Hypothalamus (tissue), 51 donors: ENCODE measurements at regions not wholly inside any gene's neighbourhood (a gene's known extent, or its start where the extent isn't known, plus 50 kb on each side); places are given as distances from the start of the nearest gene placed in this dataset.
"Not testable (repeated sequence)": the region's sequence is repeated elsewhere in the genome, so short reads cannot be mapped to it uniquely, and the experiment has no call there.

Source experiments
- DNase-seq, 51 donors: peaks; one replicate each; lab custom pipeline; 2025; lab: John Stamatoyannopoulos, UW

- no peak for DNase-seq
Measured at GRCh38 chr1:232328486-232329102, 301.3 kb downstream of the SIPA1L2 start.

DNA sequence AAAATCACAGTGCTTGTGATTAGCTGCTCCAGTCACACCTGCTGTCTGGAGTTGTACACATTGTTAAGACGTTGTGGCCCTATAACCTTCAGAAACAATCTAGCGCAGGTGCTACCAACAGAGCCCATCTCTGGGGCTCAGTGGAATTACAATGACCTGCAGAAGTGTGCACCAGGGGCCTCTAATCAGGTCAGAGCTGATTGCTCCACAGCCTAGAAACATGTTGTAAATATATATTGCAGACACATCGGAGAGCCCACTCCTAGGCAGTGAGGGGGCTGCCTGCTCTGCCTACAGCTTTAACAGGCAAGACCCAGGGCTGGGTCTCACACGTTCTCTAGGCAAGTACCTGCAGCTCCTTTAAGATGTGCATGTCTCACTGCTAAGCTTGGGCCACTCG is 302.0 kb downstream of the SIPA1L2 start:
- DNase-seq: no peak

DNA sequence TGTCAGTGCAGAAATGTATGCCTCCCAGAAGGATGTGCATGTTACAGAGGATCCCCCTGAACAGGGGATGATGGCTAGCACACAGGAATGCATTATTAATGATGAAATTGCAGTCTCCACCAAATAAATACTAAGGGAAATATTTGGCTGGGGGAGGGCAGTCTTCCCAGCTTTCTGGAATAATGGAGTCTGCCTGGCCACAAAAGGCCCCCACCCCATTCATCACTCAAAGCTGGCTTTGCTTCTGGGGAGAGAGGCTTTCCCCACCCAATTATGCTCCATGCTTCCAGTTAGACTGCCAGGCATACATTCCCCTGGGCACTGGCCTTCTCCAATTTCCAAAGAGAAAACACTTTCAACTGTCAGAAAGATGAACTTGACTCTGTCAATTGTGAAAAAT is 302.7 kb downstream of the SIPA1L2 start:
- DNase-seq: no peak

DNA sequence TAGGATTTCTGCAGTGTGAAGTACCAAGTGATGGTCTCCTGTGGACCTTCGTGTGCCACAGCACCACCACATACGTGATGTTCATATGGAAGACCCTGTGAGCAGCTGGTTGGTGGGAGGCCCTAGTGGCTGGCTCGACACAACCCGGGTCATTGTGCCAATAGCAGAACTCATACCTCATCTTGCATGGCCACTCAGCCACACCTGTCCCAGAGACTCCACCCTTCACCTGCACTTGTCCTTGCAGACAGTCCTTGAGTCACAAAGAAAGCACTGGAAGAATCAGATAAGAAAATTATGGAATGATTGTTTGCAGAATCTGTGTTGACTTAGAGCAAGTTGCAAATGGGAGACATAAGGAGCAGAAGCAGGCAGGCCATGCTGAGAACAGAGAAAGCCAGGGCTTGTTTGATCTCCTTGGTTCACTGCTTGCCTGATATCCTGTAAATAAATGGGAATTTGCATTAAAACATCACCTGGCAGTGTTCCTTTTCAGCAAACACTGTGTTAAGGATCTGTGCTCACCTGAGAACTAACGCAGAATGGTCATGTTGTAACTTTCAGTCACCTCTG is 307.7 kb downstream of the SIPA1L2 start:
- DNase-seq: no peak

DNA sequence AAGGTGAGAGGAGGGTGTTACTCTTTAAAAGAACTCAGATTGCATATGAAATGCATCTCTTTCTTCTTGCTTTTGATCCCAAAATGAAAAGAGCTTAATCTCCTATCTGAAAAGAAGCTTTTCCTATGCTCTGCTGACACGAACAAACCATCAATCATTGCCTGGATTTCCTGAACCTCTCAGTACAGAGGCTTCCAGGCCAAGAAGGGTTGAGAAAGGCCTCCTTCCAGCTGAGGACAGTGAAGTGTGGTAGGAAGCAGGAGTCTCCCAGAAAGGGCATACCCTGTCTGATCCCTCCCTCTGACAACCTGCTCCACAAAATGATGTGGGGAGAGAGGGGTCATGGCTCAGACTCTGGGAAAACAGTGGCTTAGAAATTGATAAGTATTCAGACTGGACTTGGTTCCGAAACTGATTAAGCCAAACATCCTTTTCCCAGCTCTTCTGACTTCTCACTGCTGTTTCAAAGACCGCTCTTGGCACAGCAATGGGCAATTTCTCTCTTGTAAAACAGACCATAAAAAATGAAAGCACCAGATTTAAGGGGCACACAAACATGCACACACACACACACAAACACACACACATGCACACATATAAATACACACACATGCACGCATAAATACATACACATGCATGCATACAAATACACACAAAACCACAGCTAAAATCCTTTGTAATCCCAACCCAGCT is 310.3 kb downstream of the SIPA1L2 start:
- no peak for DNase-seq

DNA sequence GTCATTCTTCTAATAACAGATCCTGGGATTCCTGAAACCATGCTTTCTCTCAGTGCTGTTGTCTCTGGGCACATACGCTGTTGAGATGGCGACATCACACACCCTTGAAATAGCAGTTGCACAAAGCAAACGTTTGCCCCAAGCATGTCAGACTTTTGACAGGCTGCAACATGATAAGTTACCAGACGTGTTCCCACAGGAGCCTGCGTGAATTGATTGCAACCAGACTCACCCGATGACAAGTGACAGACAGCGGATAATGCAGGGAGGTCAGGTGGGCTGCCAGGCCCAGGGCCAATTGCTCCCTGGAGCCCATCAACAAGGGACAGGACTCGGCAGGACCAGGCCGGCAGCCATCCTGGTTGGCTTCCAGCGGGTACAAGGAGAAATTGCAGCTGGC is 310.9 kb downstream of the SIPA1L2 start:
- DNase-seq: no peak

GRCh38 chr1:232318143-232318542 is 311.8 kb downstream of the SIPA1L2 start:
- DNase-seq: no peak

- no peak for DNase-seq
Measured at GRCh38 chr1:232317350-232317749, 312.6 kb downstream of the SIPA1L2 start.

DNA sequence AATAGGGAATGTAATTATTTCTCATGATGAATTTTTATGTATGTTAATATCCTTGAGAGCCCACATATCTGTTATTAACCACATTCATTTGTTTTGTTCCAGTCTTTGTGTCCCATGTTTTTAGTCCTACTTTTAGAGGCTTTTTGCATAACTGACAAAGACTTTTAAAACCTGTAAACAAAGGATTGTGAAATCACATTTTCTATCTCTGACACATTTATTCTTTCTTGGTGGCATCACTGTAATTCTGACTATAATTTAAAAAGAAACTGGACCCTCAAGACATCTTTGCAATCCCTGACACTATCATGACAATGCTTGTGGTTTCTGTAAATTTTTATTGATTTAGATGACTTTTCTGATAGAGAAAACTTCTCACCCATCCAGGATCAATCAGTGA is 313.1 kb downstream of the SIPA1L2 start:
- no peak for DNase-seq

DNA sequence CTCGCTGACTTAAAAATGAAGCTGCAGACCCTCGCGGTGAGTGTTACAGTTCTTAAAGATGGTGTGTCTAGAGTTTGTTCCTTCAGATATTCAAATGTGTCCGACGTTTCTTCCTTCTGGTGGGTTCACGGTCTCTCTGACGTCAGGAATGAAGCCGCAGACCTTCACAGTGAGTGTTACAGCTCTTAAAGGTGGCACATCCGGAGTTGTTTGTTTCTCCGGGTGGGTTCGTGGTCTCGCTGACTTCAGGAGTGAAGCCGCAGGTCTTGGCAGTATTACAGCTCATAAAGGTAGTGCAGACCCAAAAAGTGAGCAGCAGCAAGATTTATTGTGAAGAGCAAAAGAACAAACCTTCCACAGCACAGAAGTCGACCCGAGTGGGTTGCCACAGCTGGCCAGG is 316.1 kb downstream of the SIPA1L2 start:
- DNase-seq: not testable (repeated sequence)

DNA sequence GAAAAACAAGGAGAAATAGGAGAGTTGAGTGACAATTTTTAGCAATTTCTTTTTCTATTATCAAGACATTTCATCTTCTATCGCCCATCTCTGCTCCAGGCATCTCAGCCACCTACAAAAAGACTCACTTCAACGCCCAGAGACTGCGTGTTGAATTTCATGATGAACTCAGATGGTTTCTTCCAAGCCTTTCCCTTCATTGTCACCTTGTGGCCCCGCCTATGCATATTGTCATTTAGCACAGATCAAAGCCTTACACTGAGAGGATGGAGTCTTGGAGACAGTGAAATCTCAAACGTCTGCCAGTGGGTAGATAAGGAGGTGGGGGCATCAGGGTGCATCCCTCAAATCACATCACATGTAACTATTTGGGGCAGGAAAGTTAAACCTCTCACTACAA is 319.4 kb downstream of the SIPA1L2 start:
- DNase-seq: no peak

DNA sequence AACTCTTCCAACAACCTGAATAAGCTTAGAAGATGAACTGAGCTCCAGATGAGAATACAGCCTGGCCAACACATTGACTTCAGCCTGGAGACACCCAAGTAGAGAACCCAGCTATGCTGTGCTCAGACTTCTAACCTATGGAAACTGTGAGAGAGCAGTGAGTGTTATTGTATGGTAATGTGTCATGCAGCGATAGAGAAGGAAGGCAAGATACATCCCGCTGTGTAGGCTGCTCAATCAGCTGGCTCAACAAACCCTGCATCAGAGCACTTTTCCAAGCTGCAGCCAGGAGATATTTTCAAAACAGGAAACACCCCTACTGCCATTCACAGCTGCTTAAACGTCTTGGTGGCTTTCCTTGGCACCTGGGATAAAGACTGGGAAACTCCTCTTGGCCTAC is 321.3 kb downstream of the SIPA1L2 start:
- DNase-seq: no peak

- no peak for DNase-seq
Measured at GRCh38 chr1:232307296-232308017, 322.5 kb downstream of the SIPA1L2 start.

GRCh38 chr1:232306269-232306961 is 323.5 kb downstream of the SIPA1L2 start:
- no peak for DNase-seq

DNA sequence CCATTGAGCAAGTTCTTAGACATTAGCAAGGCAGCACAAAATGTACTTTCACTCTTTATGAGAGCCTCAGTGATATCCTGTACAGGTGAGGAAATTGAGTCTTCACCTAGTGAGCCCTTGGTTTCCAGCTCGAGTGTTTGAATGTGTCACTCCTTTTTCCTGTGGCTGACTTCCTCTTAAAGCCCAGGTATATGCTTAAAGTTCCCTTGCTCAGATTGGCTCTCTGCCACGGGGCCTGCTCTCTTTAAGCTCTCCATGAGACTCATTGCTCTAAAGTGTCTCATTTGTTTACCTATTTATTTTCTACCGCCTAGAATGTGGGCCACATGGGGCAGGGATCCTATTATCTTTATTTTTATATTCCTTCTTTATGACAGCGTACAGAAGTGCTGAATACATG is 324.9 kb downstream of the SIPA1L2 start:
- DNase-seq: no peak

DNA sequence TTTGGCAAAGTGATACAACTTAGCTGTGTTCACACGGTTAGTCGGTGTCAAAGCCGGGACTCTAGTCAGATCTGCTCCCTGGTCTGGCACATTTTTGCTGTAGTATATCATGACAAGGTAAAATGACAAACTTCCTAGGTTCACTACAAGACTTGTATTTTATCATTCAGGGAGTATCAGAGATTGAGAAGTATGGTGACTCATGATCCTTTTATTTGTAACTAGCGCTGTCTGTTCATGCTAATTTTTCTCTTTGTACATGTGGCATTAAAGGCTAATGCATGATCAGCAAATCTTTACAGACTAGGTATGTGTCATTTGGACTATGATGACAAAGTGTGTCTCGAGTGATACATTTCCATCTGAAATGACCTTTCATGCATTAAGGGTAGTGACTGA is 326.7 kb downstream of the SIPA1L2 start:
- DNase-seq: no peak

DNA sequence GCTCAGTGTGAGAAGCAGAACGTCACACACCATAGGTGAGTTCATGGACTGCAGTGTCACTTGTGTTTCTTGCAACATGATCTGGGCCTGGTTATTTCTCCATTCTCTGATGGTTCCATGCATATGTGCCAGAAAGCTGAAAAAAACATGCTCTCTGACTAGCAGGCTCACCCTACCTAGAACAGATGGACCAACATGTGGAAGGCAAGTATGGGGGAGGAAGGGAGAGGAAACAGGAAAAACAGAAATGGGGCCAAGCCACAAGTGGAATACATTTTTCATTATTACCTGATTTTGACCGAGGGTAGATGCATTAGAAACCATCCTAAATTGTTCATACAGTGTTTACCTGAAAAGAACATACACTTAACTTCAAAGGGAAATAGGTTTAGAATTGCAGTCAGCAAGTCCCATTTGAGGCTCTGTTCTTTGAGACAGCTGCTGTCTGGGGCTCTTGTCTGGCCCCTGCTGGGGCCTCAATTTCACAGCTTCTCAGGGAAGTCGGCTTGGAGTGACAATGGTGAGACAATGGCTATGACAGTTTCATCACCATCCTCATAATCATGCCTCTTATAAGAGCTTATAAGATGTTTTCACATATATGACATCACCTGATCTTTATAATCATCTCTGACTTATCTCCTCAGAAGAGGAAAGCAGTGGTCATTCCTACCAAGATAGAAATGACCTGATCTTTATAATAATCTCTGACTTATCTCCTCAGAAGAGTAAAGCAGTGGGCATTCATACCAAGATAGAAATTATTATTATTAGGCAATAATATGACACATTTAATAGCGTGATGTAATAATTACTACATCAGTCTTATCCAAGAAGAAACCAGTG is 327.3 kb downstream of the SIPA1L2 start:
- no peak for DNase-seq

GRCh38 chr1:232301246-232301645 is 328.7 kb downstream of the SIPA1L2 start:
- DNase-seq: no peak

GRCh38 chr1:232300466-232300865 is 329.5 kb downstream of the SIPA1L2 start:
- no peak for DNase-seq

GRCh38 chr1:232296461-232296860 is 333.5 kb downstream of the SIPA1L2 start:
- DNase-seq: no peak
